RWPE2 (cell line): ENCODE measurements at regions not wholly inside any gene's neighbourhood (a gene's known extent, or its start where the extent isn't known, plus 50 kb on each side); places are given as distances from the start of the nearest gene placed in this dataset.

ENCODE experiments used
- ATAC-seq: fragments of 200-7000 bp; cut with Tn5 transposase; 3 replicates; pipeline ENCODE4 v1.9.1; 2021; ENCODE audit warnings: low read depth
- DNase-seq: peaks from one replicate; pipeline ENCODE4 v3.0.0-alpha.2; 2020; ENCODE audit warnings: low spot score
- H3K27ac ChIP-seq: fragments of 450-650 bp; 2 replicates; pipeline ENCODE4 v1.5.1; 2017; ENCODE audit warnings: mild to moderate bottlenecking; ENCODE audit not compliant: poor library complexity, severe bottlenecking
- H3K27me3 ChIP-seq: fragments of 250-450 bp; sonication (Bioruptor Pico); 2 replicates; pipeline ENCODE4 v1.5.1; 2021; ENCODE audit warnings: mild to moderate bottlenecking, moderate library complexity; ENCODE audit not compliant: insufficient read depth, poor library complexity, severe bottlenecking
- H3K36me3 ChIP-seq: fragments of 250-450 bp; sonication (Bioruptor Pico); 2 replicates; pipeline ENCODE4 v1.5.1; 2020; ENCODE audit warnings: low read depth, mild to moderate bottlenecking, moderate library complexity
- H3K4me1 ChIP-seq: fragments of 250-450 bp; sonication (Bioruptor Pico); 2 replicates; pipeline ENCODE4 v1.5.1; 2021; ENCODE audit warnings: mild to moderate bottlenecking, moderate library complexity; ENCODE audit not compliant: insufficient read depth, poor library complexity, severe bottlenecking
- H3K4me3 ChIP-seq: fragments of 250-450 bp; sonication (Bioruptor Pico); 2 replicates; pipeline ENCODE4 v1.5.1; 2021; ENCODE audit warnings: mild to moderate bottlenecking, moderate library complexity; ENCODE audit not compliant: severe bottlenecking
- H3K9me3 ChIP-seq: fragments of 250-450 bp; sonication (Bioruptor Pico); 2 replicates; pipeline ENCODE4 v1.5.1; 2021; ENCODE audit warnings: mild to moderate bottlenecking, moderate library complexity; ENCODE audit not compliant: severe bottlenecking
- TF ChIP-seq, protein P1 (sequence below): fragments of 450-650 bp; IDR thresholded peaks from one replicate; pipeline ENCODE4 v1.5.1; 2017; ENCODE audit warnings: mild to moderate bottlenecking, moderate library complexity; ENCODE audit not compliant: poor library complexity, severe bottlenecking

DNA sequence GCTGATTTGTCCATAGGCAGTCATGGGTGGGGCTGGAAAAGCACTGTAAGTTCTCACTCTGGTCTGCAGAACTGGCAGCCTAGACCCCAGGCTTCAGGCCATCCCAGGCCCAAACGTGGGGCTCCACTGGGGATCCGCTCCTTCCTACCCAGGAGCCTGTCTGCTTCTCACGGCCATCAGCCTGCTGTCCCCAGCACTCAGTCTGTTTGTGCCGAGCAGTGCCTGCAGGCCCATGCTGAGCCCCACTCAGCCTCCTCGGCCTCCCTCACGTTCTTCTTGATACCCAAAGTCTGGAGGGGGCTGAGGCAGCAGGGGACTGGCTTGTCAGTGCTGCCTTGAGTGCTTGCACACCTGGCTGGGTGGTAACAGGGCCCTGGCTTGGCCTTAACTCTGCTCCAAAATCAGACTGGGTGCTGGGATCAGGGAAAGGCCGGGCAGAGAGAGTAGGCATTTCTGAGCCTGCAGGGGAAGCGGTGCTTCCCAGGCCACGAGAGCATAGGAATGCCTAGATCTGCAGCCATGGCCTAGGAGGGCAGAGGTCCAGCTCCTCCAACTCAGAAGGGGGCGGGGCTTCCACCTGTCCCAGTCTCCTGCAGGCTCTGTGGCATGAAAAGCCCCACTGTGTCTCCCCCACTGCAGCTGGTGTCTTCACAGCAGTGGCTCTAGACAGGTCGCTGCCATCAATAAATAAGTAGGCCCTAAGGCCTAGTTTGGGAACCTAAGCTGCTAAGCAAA lies 772.4 kb upstream of the FBXO33 start:
- Histone ChIP-seq H3K4me1 (no peaks in the 10 kb centered on the region), H3K27me3 (no peaks in the 10 kb centered on the region), H3K27ac (no peak overlapping the region), H3K4me3 (no peak overlapping the region), H3K9me3 (no peaks in the 10 kb centered on the region), H3K36me3 (no peaks in the 10 kb centered on the region)
- ATAC-seq = no peak
- TF ChIP-seq, protein P1, sequence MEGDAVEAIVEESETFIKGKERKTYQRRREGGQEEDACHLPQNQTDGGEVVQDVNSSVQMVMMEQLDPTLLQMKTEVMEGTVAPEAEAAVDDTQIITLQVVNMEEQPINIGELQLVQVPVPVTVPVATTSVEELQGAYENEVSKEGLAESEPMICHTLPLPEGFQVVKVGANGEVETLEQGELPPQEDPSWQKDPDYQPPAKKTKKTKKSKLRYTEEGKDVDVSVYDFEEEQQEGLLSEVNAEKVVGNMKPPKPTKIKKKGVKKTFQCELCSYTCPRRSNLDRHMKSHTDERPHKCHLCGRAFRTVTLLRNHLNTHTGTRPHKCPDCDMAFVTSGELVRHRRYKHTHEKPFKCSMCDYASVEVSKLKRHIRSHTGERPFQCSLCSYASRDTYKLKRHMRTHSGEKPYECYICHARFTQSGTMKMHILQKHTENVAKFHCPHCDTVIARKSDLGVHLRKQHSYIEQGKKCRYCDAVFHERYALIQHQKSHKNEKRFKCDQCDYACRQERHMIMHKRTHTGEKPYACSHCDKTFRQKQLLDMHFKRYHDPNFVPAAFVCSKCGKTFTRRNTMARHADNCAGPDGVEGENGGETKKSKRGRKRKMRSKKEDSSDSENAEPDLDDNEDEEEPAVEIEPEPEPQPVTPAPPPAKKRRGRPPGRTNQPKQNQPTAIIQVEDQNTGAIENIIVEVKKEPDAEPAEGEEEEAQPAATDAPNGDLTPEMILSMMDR = no peak
- peak; percentile 60 for DNase-seq

DNA sequence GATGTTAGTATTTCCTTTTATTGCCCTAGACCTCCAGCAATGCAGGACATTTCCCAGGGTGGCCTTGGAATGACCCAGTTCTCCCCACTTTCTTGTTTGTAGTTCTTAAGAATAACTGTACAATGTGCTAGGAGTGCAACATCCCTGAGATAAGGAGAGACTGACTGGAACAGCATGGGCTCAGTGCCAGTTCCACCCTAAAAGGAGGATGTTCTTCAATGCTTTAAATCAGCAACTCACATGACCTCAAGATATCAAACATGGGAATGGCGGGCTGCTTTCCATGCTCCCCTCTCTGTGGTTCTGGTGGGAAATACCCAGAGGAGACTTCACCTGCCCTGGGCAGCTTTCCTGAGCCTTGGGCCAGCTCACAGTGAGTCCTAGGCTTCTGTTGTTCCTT lies 766.9 kb upstream of the FBXO33 start:
- Histone ChIP-seq H3K36me3 (no peaks in the 10 kb centered on the region), H3K27me3 (peaks cover 7% of the 10 kb centered on the region), H3K4me1 (no peaks in the 10 kb centered on the region), H3K9me3 (no peaks in the 10 kb centered on the region), H3K27ac (no peak overlapping the region), H3K4me3 (no peak overlapping the region)
- DNase-seq (no peak), ATAC-seq (no peak)
- TF ChIP-seq, protein P1 = no peak

DNA sequence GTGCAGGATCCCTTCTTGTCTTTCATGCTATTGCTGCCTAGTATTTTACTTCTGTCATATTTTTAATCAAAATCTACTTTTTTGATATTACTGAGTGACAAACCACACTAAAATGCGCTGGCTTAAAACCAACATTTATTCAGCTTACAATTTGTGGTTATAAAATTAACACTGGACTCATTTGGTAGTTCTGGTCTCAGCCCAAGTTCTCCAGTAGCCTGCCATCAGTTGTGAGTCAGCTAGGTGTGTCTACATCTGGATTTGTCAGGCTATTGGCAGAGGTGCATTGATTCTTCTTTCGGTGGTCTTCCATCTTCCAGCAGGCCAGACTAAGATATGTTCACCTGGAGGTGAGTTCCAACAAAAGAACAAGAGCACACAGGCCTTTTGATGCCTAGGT lies 765.1 kb upstream of the FBXO33 start:
- peaks cover 7% of the 10 kb centered on the region for H3K27me3 ChIP-seq
- no peaks in the 10 kb centered on the region for H3K9me3 ChIP-seq
- ATAC-seq = no peak
- H3K4me1 ChIP-seq = no peaks in the 10 kb centered on the region
- H3K27ac ChIP-seq = no peak overlapping the region
- no peak for DNase-seq
- H3K4me3 ChIP-seq = no peak overlapping the region
- TF ChIP-seq, protein P1 = no peak
- H3K36me3 ChIP-seq = no peaks in the 10 kb centered on the region

DNA sequence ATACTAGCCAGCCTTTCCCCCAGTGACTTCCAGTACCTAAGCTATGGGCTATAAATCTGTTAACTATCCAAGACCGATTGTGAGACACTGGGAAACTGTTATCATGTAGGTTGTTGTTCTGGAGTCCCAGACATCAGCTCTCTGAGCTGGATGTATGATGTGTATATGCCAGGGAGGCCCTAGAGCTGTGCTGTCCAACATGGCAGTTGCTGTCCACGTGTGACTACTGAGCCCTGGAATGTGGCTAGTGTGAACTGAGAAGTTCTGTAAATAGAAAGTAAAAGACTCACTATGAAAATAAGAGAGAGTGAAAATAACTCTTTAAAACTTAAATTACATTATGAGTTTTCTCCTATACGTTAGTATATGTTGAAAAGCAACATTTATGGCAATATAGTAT lies 755.8 kb upstream of the FBXO33 start:
- ATAC-seq = peak; percentile 83; the same call in 2 of the 3 replicates
- H3K4me3 ChIP-seq = no peak overlapping the region
- no peak for DNase-seq
- TF ChIP-seq, protein P1 = no peak
- H3K4me1 ChIP-seq = no peaks in the 10 kb centered on the region
- H3K27ac ChIP-seq = no peak overlapping the region
- peaks cover 4% of the 10 kb centered on the region for H3K27me3 ChIP-seq
- no peaks in the 10 kb centered on the region for H3K9me3 ChIP-seq
- H3K36me3 ChIP-seq = no peaks in the 10 kb centered on the region

DNA sequence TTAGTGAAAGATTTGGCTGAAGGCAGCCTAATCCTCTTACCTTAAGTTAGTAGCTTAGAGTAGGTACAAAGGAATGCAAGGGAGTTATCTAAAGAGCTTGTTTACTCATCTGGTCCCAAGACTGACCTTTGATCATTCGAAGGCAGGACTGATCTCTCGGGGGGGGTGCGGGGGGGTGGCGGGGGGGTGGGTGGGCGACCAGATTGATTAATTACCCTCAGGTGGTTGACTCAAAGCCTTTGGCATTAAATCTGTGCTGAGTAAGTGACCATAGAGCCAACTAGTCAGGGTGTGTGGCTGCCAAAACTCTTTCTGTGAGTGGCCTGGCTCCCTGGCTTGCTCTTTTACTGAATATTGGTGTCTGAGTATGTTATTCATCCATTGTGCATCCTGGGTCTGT lies 731.9 kb upstream of the FBXO33 start:
- Histone ChIP-seq H3K27me3 (no peaks in the 10 kb centered on the region), H3K36me3 (no peaks in the 10 kb centered on the region), H3K27ac (no peak overlapping the region), H3K4me1 (no peaks in the 10 kb centered on the region), H3K9me3 (no peaks in the 10 kb centered on the region), H3K4me3 (no peak overlapping the region)
- DNase-seq (no peak), ATAC-seq (peak; percentile 59; the same call in 2 of the 3 replicates)
- TF ChIP-seq, protein P1 = no peak
